ENCODE measurements at regions not wholly inside any gene's neighbourhood (a gene's known extent, or its start where the extent isn't known, plus 50 kb on each side); places are given as distances from the start of the nearest gene placed in this dataset.

- Histone ChIP-seq H3K18ac (ENCODE audit: low read depth in 1 of 2, low read length in 2 of 2) (no peak overlapping the region), H3K27ac (ENCODE audit: low read length, poor library complexity, severe bottlenecking) (no peak overlapping the region), H2AFZ (ENCODE audit: low read depth, low read length) (no peak overlapping the region), H3K4me2 (ENCODE audit: low read length, poor library complexity, severe bottlenecking) (no peak overlapping the region), H3K9ac (ENCODE audit: low read length) (no peak overlapping the region), H2AK5ac (ENCODE audit: low read length, severe bottlenecking) (no peak overlapping the region), H3K27me3 (ENCODE audit: control insufficient read depth in 1 of 2, insufficient read depth in 1 of 2, low read length in 2 of 2) (no peaks in the 10 kb centered on the region), H2BK120ac (ENCODE audit: low read depth, low read length) (no peak overlapping the region), H3K9me3 (ENCODE audit: control insufficient read depth, low read length) (no peaks in the 10 kb centered on the region), H4K8ac (ENCODE audit: low read length) (no peak overlapping the region), H3K79me1 (replicated peaks; ENCODE audit: low read length, poor library complexity, severe bottlenecking) (no peaks in the 10 kb centered on the region), H3K36me3 (ENCODE audit: control insufficient read depth in 1 of 2, insufficient read depth in 2 of 2, low read depth in 1 of 2, low read length in 2 of 2) (no peaks in the 10 kb centered on the region), H3K14ac (ENCODE audit: low read length in 2 of 2) (no peak overlapping the region), H4K91ac (ENCODE audit: low read length) (no peak overlapping the region), H3K23ac (ENCODE audit: low read length in 2 of 2) (no peak overlapping the region), H2BK12ac (ENCODE audit: low read length in 2 of 2) (no peak overlapping the region), H3K4ac (ENCODE audit: low read depth in 1 of 2, low read length in 2 of 2) (no peak overlapping the region), H3K4me1 (ENCODE audit: control insufficient read depth, insufficient read depth, low read depth, low read length) (no peaks in the 10 kb centered on the region), H2BK15ac (ENCODE audit: low read depth, poor library complexity, severe bottlenecking) (no peak overlapping the region), H3K4me3 (ENCODE audit: insufficient read depth in 1 of 2, low read depth in 1 of 2, low read length in 2 of 2) (no peak overlapping the region), H2BK5ac (ENCODE audit: low read depth, low read length, poor library complexity, severe bottlenecking) (no peak overlapping the region)
- no peak for DNase-seq
- no CpG with 5 or more reads among the region's 1 CpG for WGBS
Observed at GRCh38 chr21:23249760-23250159, 2251.6 kb downstream of the NCAM2 start.

DNA sequence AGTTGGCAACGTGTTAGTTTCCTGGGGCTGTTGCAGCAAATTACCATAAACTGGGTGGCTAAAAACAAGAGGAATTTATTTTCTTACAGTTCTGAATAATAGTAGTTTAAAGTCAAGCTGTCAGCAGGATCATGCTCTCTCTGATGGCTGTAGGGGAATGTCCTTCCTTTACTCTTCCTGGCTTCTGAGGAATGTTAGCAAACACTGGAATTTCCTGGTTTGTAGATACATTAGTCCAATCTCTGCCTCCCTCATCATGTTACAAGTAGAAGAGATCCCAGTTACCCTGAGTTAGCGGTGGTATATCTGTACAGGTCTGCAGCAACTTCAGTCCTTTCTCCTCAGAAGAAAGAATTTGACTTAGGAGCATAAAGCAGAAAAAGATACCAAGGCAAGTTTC, 2249.1 kb downstream of the NCAM2 start:
- Histone ChIP-seq H3K4ac (ENCODE audit: low read depth in 1 of 2, low read length in 2 of 2) (no peak overlapping the region), H3K4me3 (ENCODE audit: insufficient read depth in 1 of 2, low read depth in 1 of 2, low read length in 2 of 2) (no peak overlapping the region), H3K23ac (ENCODE audit: low read length in 2 of 2) (no peak overlapping the region), H3K36me3 (ENCODE audit: control insufficient read depth in 1 of 2, insufficient read depth in 2 of 2, low read depth in 1 of 2, low read length in 2 of 2) (no peaks in the 10 kb centered on the region), H3K9ac (ENCODE audit: low read length) (no peak overlapping the region), H3K27ac (ENCODE audit: low read length, poor library complexity, severe bottlenecking) (no peak overlapping the region), H3K27me3 (ENCODE audit: control insufficient read depth in 1 of 2, insufficient read depth in 1 of 2, low read length in 2 of 2) (no peaks in the 10 kb centered on the region), H3K9me3 (ENCODE audit: control insufficient read depth, low read length) (no peaks in the 10 kb centered on the region), H3K4me2 (ENCODE audit: low read length, poor library complexity, severe bottlenecking) (no peak overlapping the region), H3K79me1 (replicated peaks; ENCODE audit: low read length, poor library complexity, severe bottlenecking) (no peaks in the 10 kb centered on the region), H2BK5ac (ENCODE audit: low read depth, low read length, poor library complexity, severe bottlenecking) (no peak overlapping the region), H2BK120ac (ENCODE audit: low read depth, low read length) (no peak overlapping the region), H4K8ac (ENCODE audit: low read length) (no peak overlapping the region), H2AFZ (ENCODE audit: low read depth, low read length) (no peak overlapping the region), H3K18ac (ENCODE audit: low read depth in 1 of 2, low read length in 2 of 2) (no peak overlapping the region), H2BK15ac (ENCODE audit: low read depth, poor library complexity, severe bottlenecking) (no peak overlapping the region), H2AK5ac (ENCODE audit: low read length, severe bottlenecking) (no peak overlapping the region), H3K14ac (ENCODE audit: low read length in 2 of 2) (no peak overlapping the region), H2BK12ac (ENCODE audit: low read length in 2 of 2) (no peak overlapping the region), H4K91ac (ENCODE audit: low read length) (no peak overlapping the region), H3K4me1 (ENCODE audit: control insufficient read depth, insufficient read depth, low read depth, low read length) (no peaks in the 10 kb centered on the region)
- no peak for DNase-seq
- WGBS = 72% methylated on average over 2 of the region's 2 CpGs

GRCh38 chr21:23245255-23245654, 2247.0 kb downstream of the NCAM2 start:
- no CpG with 5 or more reads among the region's 2 CpGs for WGBS
- H2BK5ac ChIP-seq (ENCODE audit: low read depth, low read length, poor library complexity, severe bottlenecking) = no peak overlapping the region
- no peaks in the 10 kb centered on the region for H3K36me3 ChIP-seq (ENCODE audit: control insufficient read depth in 1 of 2, insufficient read depth in 2 of 2, low read depth in 1 of 2, low read length in 2 of 2)

GRCh38 chr21:23223882-23224281, 2225.7 kb downstream of the NCAM2 start:
- no peak overlapping the region for H2AFZ ChIP-seq (ENCODE audit: low read depth, low read length)
- H3K27me3 ChIP-seq (ENCODE audit: control insufficient read depth in 1 of 2, insufficient read depth in 1 of 2, low read length in 2 of 2) = no peaks in the 10 kb centered on the region
- no peaks in the 10 kb centered on the region for H3K79me1 ChIP-seq (replicated peaks; ENCODE audit: low read length, poor library complexity, severe bottlenecking)
- no peak overlapping the region for H2AK5ac ChIP-seq (ENCODE audit: low read length, severe bottlenecking)
- no peak for DNase-seq
- H3K18ac ChIP-seq (ENCODE audit: low read depth in 1 of 2, low read length in 2 of 2) = no peak overlapping the region
- no peak overlapping the region for H3K4ac ChIP-seq (ENCODE audit: low read depth in 1 of 2, low read length in 2 of 2)
- no peak overlapping the region for H3K4me2 ChIP-seq (ENCODE audit: low read length, poor library complexity, severe bottlenecking)
- no peak overlapping the region for H3K23ac ChIP-seq (ENCODE audit: low read length in 2 of 2)
- no peak overlapping the region for H3K9ac ChIP-seq (ENCODE audit: low read length)
- H3K9me3 ChIP-seq (ENCODE audit: control insufficient read depth, low read length) = peaks cover 9% of the 10 kb centered on the region
- H4K8ac ChIP-seq (ENCODE audit: low read length) = no peak overlapping the region
- H3K14ac ChIP-seq (ENCODE audit: low read length in 2 of 2) = no peak overlapping the region
- H2BK12ac ChIP-seq (ENCODE audit: low read length in 2 of 2) = no peak overlapping the region
- no peak overlapping the region for H2BK15ac ChIP-seq (ENCODE audit: low read depth, poor library complexity, severe bottlenecking)
- no peaks in the 10 kb centered on the region for H3K36me3 ChIP-seq (ENCODE audit: control insufficient read depth in 1 of 2, insufficient read depth in 2 of 2, low read depth in 1 of 2, low read length in 2 of 2)
- no peaks in the 10 kb centered on the region for H3K4me1 ChIP-seq (ENCODE audit: control insufficient read depth, insufficient read depth, low read depth, low read length)
- H4K91ac ChIP-seq (ENCODE audit: low read length) = no peak overlapping the region
- no peak overlapping the region for H2BK120ac ChIP-seq (ENCODE audit: low read depth, low read length)
- no peak overlapping the region for H2BK5ac ChIP-seq (ENCODE audit: low read depth, low read length, poor library complexity, severe bottlenecking)
- WGBS = no CpG with 5 or more reads among the region's 2 CpGs
- no peak overlapping the region for H3K27ac ChIP-seq (ENCODE audit: low read length, poor library complexity, severe bottlenecking)
- no peak overlapping the region for H3K4me3 ChIP-seq (ENCODE audit: insufficient read depth in 1 of 2, low read depth in 1 of 2, low read length in 2 of 2)

More at GRCh38 chr21:23245255-23245654, 2247.0 kb downstream of the NCAM2 start:
- Histone ChIP-seq H3K27ac (ENCODE audit: low read length, poor library complexity, severe bottlenecking) (no peak overlapping the region), H3K23ac (ENCODE audit: low read length in 2 of 2) (no peak overlapping the region), H2BK15ac (ENCODE audit: low read depth, poor library complexity, severe bottlenecking) (no peak overlapping the region), H3K4me1 (ENCODE audit: control insufficient read depth, insufficient read depth, low read depth, low read length) (no peaks in the 10 kb centered on the region), H3K4me3 (ENCODE audit: insufficient read depth in 1 of 2, low read depth in 1 of 2, low read length in 2 of 2) (no peak overlapping the region), H2AFZ (ENCODE audit: low read depth, low read length) (no peak overlapping the region), H4K91ac (ENCODE audit: low read length) (no peak overlapping the region), H3K9me3 (ENCODE audit: control insufficient read depth, low read length) (no peaks in the 10 kb centered on the region), H3K9ac (ENCODE audit: low read length) (no peak overlapping the region), H3K4ac (ENCODE audit: low read depth in 1 of 2, low read length in 2 of 2) (no peak overlapping the region), H2BK120ac (ENCODE audit: low read depth, low read length) (no peak overlapping the region), H3K18ac (ENCODE audit: low read depth in 1 of 2, low read length in 2 of 2) (no peak overlapping the region), H4K8ac (ENCODE audit: low read length) (no peak overlapping the region), H2BK12ac (ENCODE audit: low read length in 2 of 2) (no peak overlapping the region), H3K79me1 (replicated peaks; ENCODE audit: low read length, poor library complexity, severe bottlenecking) (no peaks in the 10 kb centered on the region), H3K27me3 (ENCODE audit: control insufficient read depth in 1 of 2, insufficient read depth in 1 of 2, low read length in 2 of 2) (no peaks in the 10 kb centered on the region), H3K4me2 (ENCODE audit: low read length, poor library complexity, severe bottlenecking) (no peak overlapping the region), H2AK5ac (ENCODE audit: low read length, severe bottlenecking) (no peak overlapping the region), H3K14ac (ENCODE audit: low read length in 2 of 2) (no peak overlapping the region)
- no peak for DNase-seq

All from mesenchymal stem cell (in vitro differentiated cells and primary cell).